ENCODE measurements at regions not wholly inside any gene's neighbourhood (a gene's known extent, or its start where the extent isn't known, plus 50 kb on each side); places are given as distances from the start of the nearest gene placed in this dataset.

GRCh38 chr12:17527021-17527420 is 563.0 kb downstream of the RERGL start:
- Mint-ChIP-seq H3K4me1 (ENCODE audit: low read depth, unreplicated experiment) (no peaks in the 10 kb centered on the region), H3K4me3 (ENCODE audit: low read depth, unreplicated experiment) (no peak overlapping the region), H3K9me3 (ENCODE audit: low read depth, unreplicated experiment) (no peaks in the 10 kb centered on the region), H3K36me3 (ENCODE audit: insufficient read depth, unreplicated experiment) (no peaks in the 10 kb centered on the region), H3K27me3 (ENCODE audit: unreplicated experiment) (no peaks in the 10 kb centered on the region), H3K27ac (ENCODE audit: unreplicated experiment) (no peak overlapping the region)
- no TSS peak for BruUV-seq (replicated peaks)
- no peak for DNase-seq
- TF ChIP-seq CTCF (IDR thresholded peaks at IDR 0.05; ENCODE audit: unreplicated experiment) = no peak
- intact Hi-C loops (cut with micrococcal nuclease; ENCODE audit: unreplicated experiment) = no loop called here
- CTCF ChIA-PET = no interaction called here

- intact Hi-C loops (cut with micrococcal nuclease; ENCODE audit: unreplicated experiment) = loop anchor here (5.0 kb wide), 1 partner anchor 569 kb away; no protein-coding TSS in a partner anchor
Observed at GRCh38 chr12:17511369-17511768, 578.6 kb downstream of the RERGL start.

GRCh38 chr12:17507336-17507735 is 582.7 kb downstream of the RERGL start:
- no peak for DNase-seq
- CTCF ChIA-PET = no interaction called here
- H3K36me3 Mint-ChIP-seq (ENCODE audit: insufficient read depth, unreplicated experiment) = no peaks in the 10 kb centered on the region
- H3K4me3 Mint-ChIP-seq (ENCODE audit: low read depth, unreplicated experiment) = no peak overlapping the region
- no peaks in the 10 kb centered on the region for H3K27me3 Mint-ChIP-seq (ENCODE audit: unreplicated experiment)
- no peak for TF ChIP-seq CTCF (IDR thresholded peaks at IDR 0.05; ENCODE audit: unreplicated experiment)
- H3K27ac Mint-ChIP-seq (ENCODE audit: unreplicated experiment) = no peak overlapping the region
- no peaks in the 10 kb centered on the region for H3K9me3 Mint-ChIP-seq (ENCODE audit: low read depth, unreplicated experiment)
- intact Hi-C loops (cut with micrococcal nuclease; ENCODE audit: unreplicated experiment) = no loop called here
- H3K4me1 Mint-ChIP-seq (ENCODE audit: low read depth, unreplicated experiment) = no peaks in the 10 kb centered on the region
- no TSS peak for BruUV-seq (replicated peaks)

More at GRCh38 chr12:17511369-17511768, 578.6 kb downstream of the RERGL start:
- no peak for DNase-seq
- no peaks in the 10 kb centered on the region for H3K4me1 Mint-ChIP-seq (ENCODE audit: low read depth, unreplicated experiment)
- TF ChIP-seq CTCF (IDR thresholded peaks at IDR 0.05; ENCODE audit: unreplicated experiment) = no peak
- no TSS peak for BruUV-seq (replicated peaks)
- no peaks in the 10 kb centered on the region for H3K27me3 Mint-ChIP-seq (ENCODE audit: unreplicated experiment)
- no peaks in the 10 kb centered on the region for H3K9me3 Mint-ChIP-seq (ENCODE audit: low read depth, unreplicated experiment)
- H3K36me3 Mint-ChIP-seq (ENCODE audit: insufficient read depth, unreplicated experiment) = no peaks in the 10 kb centered on the region
- no peak overlapping the region for H3K4me3 Mint-ChIP-seq (ENCODE audit: low read depth, unreplicated experiment)
- CTCF ChIA-PET = no interaction called here
- no peak overlapping the region for H3K27ac Mint-ChIP-seq (ENCODE audit: unreplicated experiment)

GRCh38 chr12:17503742-17504141 is 586.3 kb downstream of the RERGL start:
- BruUV-seq (replicated peaks) = no TSS peak
- H3K27ac Mint-ChIP-seq (ENCODE audit: unreplicated experiment) = no peak overlapping the region
- H3K9me3 Mint-ChIP-seq (ENCODE audit: low read depth, unreplicated experiment) = no peaks in the 10 kb centered on the region
- H3K4me3 Mint-ChIP-seq (ENCODE audit: low read depth, unreplicated experiment) = no peak overlapping the region
- H3K36me3 Mint-ChIP-seq (ENCODE audit: insufficient read depth, unreplicated experiment) = no peaks in the 10 kb centered on the region
- DNase-seq = no peak
- TF ChIP-seq CTCF (IDR thresholded peaks at IDR 0.05; ENCODE audit: unreplicated experiment) = no peak
- CTCF ChIA-PET = no interaction called here
- no peaks in the 10 kb centered on the region for H3K4me1 Mint-ChIP-seq (ENCODE audit: low read depth, unreplicated experiment)
- intact Hi-C loops (cut with micrococcal nuclease; ENCODE audit: unreplicated experiment) = no loop called here
- H3K27me3 Mint-ChIP-seq (ENCODE audit: unreplicated experiment) = no peaks in the 10 kb centered on the region
